GM12874 (cell line): ENCODE measurements at regions not wholly inside any gene's neighbourhood (a gene's known extent, or its start where the extent isn't known, plus 50 kb on each side); places are given as distances from the start of the nearest gene placed in this dataset.

Experiments
- TF ChIP-seq, protein P1 (sequence below): IDR thresholded peaks from 2 replicates; pipeline ENCODE4 v1.5.1; 2011; ENCODE audit warnings: low read depth, mild to moderate bottlenecking, control low read depth, low read length, moderate library complexity; ENCODE audit not compliant: insufficient read depth

DNA sequence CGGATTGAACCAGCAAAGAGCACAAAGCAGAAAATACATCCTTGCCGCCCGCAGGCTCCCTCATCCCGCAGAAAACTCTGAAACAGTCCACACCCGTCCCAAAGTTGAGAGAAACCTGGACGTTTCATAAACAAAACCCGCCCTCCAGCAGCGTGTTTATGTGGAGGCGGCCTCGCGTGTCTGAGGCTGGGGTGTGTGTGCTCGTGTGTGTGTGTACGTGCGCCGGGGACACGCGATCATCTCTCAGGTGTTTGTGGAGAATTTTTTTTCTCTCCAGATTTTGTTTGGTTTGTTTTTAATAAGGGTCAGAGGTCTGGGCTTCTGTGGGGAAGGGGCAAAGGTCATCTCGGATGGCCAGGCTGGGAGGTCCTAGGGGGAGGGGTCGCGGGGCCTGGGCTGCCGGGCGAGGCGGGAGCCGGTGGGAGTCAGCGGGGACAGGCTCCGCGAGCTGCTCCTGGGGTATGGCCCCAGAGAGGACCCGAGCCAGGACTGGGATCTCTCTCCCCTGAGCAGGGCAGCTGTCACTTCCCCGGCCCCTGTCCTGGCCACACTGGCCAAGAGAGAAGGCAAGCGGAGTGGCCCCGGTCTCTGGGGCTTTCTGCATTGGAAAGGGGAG, 206.4 kb downstream of the C9orf50 start:
- TF ChIP-seq, protein P1, sequence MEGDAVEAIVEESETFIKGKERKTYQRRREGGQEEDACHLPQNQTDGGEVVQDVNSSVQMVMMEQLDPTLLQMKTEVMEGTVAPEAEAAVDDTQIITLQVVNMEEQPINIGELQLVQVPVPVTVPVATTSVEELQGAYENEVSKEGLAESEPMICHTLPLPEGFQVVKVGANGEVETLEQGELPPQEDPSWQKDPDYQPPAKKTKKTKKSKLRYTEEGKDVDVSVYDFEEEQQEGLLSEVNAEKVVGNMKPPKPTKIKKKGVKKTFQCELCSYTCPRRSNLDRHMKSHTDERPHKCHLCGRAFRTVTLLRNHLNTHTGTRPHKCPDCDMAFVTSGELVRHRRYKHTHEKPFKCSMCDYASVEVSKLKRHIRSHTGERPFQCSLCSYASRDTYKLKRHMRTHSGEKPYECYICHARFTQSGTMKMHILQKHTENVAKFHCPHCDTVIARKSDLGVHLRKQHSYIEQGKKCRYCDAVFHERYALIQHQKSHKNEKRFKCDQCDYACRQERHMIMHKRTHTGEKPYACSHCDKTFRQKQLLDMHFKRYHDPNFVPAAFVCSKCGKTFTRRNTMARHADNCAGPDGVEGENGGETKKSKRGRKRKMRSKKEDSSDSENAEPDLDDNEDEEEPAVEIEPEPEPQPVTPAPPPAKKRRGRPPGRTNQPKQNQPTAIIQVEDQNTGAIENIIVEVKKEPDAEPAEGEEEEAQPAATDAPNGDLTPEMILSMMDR, result no peak

DNA sequence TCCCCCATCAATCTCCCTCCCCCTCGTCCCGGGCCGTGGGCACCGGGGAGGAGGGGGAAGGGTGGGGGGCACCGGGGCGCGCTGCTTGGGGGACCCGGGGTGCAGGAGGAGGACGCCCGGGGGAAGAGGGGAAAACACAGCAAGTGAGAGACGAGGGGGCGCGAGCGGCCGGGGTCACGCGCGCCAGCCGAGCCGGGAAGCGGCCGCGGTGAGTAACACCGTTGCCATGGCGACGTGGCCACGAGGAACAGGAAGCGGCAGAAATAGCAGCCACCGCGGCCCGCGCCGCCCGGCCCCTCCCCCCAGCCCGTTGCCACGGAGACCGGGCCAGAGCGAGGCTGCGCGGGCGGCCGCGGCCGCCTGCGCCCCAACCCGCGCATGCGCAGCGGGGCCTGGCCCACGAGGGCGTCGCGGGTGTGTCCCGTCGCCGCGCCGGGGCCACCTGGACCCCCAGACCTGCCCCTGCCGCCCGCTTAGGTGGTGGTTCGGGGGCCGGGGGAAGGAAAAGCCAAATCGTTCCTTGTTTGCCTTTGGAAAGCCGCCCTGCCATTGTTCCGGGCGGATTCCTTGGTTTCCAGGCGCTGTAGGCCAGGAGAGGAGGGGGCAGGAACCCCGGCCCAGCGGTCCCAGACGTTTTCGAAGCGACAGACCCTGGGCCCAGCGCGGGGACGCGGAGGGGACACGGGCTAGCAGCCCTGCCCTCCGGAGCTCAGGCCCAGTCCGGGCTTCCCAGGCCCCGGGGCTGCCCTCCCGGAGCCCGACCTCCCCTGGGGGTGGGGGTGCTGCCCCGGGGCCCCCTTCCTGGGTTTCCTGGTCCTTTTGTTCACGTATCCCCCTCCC, 207.1 kb downstream of the C9orf50 start:
- TF ChIP-seq, protein P1, result no peak

DNA sequence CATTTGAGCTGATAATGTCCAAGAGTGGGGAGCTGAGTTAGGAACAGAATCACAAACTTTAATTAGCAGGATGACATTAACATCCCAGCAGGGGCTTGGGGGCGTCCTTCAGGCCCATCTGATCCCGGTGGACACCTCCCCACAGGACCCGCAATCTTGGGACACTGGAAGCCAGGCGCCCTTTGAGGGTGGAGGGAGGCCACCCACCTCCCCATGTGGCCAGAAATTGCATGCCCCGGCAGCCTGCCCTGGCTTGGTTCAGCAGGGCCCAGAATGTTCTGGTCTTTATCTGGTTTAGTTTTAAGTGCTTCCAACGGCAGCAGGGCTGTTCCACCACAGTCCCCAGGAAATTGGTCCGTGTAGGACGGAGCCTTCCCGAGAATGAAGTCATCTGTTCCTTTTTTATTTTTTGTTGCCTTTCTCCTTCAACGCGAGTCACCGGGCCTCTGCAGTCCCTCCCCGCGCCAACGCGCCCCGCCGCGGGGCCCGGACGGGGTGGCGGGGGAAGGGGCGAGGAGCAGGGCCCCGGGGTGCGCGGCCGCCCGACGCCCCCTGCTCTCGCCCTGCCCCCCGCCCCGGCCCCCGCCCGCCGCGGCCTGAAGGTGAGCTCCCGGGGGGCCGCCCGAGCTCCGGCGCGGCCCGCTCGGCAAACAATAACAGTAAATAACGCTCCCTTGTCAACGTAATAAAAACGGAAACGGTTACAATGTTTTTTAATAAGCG, 207.9 kb downstream of the C9orf50 start:
- TF ChIP-seq, protein P1, result no peak

DNA sequence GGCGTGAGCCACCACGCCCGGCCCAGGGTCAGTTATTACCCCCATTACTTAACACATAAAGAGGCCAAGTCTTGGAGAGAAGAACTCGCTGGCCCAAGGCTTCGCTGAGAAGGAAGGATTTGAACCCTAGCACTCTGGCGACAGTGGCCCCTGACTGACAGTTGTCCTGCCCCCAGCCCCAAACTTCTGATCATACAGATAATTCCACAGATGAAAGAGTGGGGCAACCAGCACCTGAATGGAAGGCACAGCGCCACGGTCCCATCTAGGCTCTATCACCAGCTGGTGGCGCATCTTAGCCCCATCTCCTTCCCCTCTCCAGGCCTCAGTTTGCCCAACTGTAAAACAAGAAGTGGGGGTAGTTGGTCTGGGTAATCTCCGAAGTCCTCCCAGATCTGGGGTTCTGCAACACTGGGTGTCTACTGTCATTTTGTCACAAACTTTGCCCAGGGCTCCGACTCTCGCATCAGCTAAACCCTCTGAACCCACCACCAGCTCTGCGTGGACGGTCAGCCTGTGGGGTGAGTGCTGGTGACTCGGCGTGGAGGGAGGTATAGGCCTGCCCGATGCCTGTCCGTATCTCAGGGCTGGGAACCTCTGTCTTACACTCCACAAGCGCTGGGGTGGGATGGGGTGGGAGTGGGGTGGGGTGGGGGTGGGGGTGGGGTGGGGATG, 209.3 kb downstream of the C9orf50 start:
- TF ChIP-seq, protein P1, result no peak

- TF ChIP-seq, protein P1, result no peak
Observed at GRCh38 chr9:129410226-129410625, 210.7 kb downstream of the C9orf50 start.

GRCh38 chr9:129408535-129409215, 212.2 kb downstream of the C9orf50 start:
- TF ChIP-seq, protein P1, result no peak
